ENCODE measurements at regions not wholly inside any gene's neighbourhood (a gene's known extent, or its start where the extent isn't known, plus 50 kb on each side); places are given as distances from the start of the nearest gene placed in this dataset.

DNA sequence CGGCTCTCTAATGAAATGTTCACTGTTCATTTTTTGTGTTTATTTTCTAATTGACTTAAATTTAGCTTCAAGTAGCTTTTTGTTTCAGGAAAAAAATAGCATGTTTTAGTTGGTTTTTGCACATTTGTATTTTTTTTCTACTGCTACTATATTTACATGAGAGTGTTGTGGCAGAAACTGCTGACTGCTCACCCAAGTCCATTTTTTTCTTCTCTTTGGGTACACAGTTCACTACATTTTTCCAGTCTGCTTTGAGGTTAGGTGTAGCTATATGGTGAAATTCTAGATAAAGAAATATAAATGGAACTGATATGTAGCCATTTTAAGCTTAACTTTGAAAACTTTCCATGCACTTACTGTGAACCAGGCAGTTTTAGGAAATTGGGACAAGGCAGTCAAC lies 216.7 kb upstream of the C11orf87 start:
- WGBS (ENCODE audit: insufficient coverage, insufficient read length): no CpG with 5 or more reads among the region's 1 CpG
- Histone ChIP-seq H3K27ac (ENCODE audit: low read length) (no peak overlapping the region), H3K9me3 (ENCODE audit: control insufficient read depth, insufficient read depth, low read length) (no peaks in the 10 kb centered on the region)

DNA sequence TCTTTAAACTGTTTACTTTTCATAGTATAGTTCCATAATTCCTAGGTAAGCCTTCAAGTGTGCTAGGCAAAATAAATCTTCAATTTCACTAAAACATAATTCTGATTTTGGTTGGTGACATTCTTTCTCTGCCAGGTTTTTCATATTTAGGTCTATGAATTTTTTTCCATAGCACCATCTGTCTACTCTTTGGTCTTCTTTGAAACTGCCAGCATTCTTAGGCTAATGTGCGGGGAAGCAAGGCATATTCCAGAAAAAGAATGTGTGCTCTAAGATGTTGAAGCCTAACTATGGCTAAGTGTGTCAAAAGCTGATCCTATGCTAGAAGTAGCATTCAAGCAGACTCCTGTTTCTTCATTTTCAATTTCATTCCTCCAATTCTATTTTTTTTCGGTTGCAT lies 213.9 kb upstream of the C11orf87 start:
- Histone ChIP-seq H3K27ac (ENCODE audit: low read length) (no peak overlapping the region), H3K27me3 (ENCODE audit: control insufficient read depth, insufficient read depth, low read length) (no peaks in the 10 kb centered on the region), H3K4me1 (ENCODE audit: control insufficient read depth, insufficient read depth, low read length) (no peaks in the 10 kb centered on the region), H3K9me3 (ENCODE audit: control insufficient read depth, insufficient read depth, low read length) (no peaks in the 10 kb centered on the region), H3K36me3 (ENCODE audit: control insufficient read depth, insufficient read depth, low read length) (no peaks in the 10 kb centered on the region), H3K4me3 (ENCODE audit: low read length) (no peak overlapping the region)
- 100% methylated on average over 1 of the region's 2 CpGs for WGBS (ENCODE audit: insufficient coverage, insufficient read length)
- DNase-seq (ENCODE audit: low read depth, low spot score): no peak

More for the DNA sequence above, 216.7 kb upstream of the C11orf87 start:
- Histone ChIP-seq H3K4me1 (ENCODE audit: control insufficient read depth, insufficient read depth, low read length) (no peaks in the 10 kb centered on the region), H3K36me3 (ENCODE audit: control insufficient read depth, insufficient read depth, low read length) (no peaks in the 10 kb centered on the region), H3K4me3 (ENCODE audit: low read length) (no peak overlapping the region), H3K27me3 (ENCODE audit: control insufficient read depth, insufficient read depth, low read length) (no peaks in the 10 kb centered on the region)
- no peak for DNase-seq (ENCODE audit: low read depth, low spot score)

DNA sequence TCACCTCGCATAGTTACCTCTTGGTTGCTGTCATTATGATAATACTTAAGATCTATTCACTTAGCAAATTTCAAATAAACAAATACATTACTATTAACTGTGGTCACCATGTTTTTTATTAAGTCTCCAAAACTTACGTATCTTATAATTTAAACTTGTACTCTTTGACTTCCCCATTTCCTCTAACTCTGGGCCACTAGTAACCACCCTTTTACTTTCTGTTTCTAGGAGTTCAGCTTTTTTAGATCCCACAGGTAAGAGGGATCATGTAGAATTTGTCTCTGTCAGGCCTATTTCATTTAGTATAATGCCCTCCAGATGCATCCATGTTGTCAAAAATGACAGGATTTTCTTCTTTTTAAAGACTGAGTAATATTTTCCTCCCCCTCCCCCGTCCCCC lies 212.4 kb upstream of the C11orf87 start:
- Histone ChIP-seq H3K27ac (ENCODE audit: low read length) (no peak overlapping the region), H3K9me3 (ENCODE audit: control insufficient read depth, insufficient read depth, low read length) (no peaks in the 10 kb centered on the region), H3K4me3 (ENCODE audit: low read length) (no peak overlapping the region), H3K36me3 (ENCODE audit: control insufficient read depth, insufficient read depth, low read length) (no peaks in the 10 kb centered on the region), H3K27me3 (ENCODE audit: control insufficient read depth, insufficient read depth, low read length) (no peaks in the 10 kb centered on the region), H3K4me1 (ENCODE audit: control insufficient read depth, insufficient read depth, low read length) (no peaks in the 10 kb centered on the region)
- 100% methylated on average over 1 of the region's 3 CpGs for whole genome bisulfite sequencing (ENCODE audit: insufficient coverage, insufficient read length)
- no peak for DNase-seq (ENCODE audit: low read depth, low spot score)

DNA sequence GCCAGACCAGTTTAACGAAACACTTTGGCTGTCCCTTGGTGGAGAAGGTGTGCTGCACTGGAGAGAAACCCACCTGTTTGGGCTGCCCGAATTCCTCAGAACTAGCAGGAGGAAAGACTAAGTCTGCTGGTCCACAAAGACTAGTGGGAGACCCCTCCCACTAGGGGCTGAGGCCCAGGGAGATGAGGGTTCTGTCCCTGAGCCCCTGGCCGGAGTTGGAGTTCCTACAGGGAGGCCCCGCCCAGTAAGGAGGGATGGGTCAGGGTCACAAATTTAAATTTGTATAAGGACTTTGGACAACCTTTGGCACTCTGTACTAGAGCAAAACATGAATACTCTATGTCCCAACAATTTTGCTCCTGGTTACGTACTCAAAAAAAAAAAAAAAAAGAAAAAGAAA lies 200.8 kb upstream of the C11orf87 start:
- Histone ChIP-seq H3K9me3 (ENCODE audit: control insufficient read depth, insufficient read depth, low read length) (no peaks in the 10 kb centered on the region), H3K36me3 (ENCODE audit: control insufficient read depth, insufficient read depth, low read length) (no peaks in the 10 kb centered on the region), H3K27me3 (ENCODE audit: control insufficient read depth, insufficient read depth, low read length) (no peaks in the 10 kb centered on the region), H3K4me1 (ENCODE audit: control insufficient read depth, insufficient read depth, low read length) (no peaks in the 10 kb centered on the region), H3K4me3 (ENCODE audit: low read length) (no peak overlapping the region), H3K27ac (ENCODE audit: low read length) (no peak overlapping the region)
- no peak for DNase-seq (ENCODE audit: low read depth, low spot score)
- WGBS (ENCODE audit: insufficient coverage, insufficient read length): no CpG with 5 or more reads among the region's 5 CpGs

DNA sequence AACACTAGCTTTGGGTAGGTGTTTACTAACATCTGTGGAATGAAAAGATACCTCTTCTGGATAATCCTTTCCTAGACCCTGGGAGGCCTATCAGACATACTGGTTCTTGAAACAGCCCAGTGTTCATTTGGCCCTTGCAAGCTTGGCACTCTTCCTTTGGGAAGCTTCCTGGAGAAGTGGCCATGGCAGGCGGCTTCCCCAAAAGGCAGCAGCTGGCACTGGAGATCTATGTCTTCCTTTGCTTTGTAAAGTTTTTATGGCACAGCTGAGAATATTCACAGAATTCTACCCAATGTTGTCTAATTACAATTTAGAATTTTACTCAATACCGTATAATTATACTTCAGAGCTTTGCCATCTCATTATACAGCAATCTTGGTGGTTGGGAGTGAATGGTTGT lies 199.2 kb upstream of the C11orf87 start:
- no peak for DNase-seq (ENCODE audit: low read depth, low spot score)
- no peaks in the 10 kb centered on the region for H3K9me3 ChIP-seq (ENCODE audit: control insufficient read depth, insufficient read depth, low read length)
- WGBS (ENCODE audit: insufficient coverage, insufficient read length): no CpG with 5 or more reads among the region's 2 CpGs
- no peak overlapping the region for H3K27ac ChIP-seq (ENCODE audit: low read length)
- H3K27me3 ChIP-seq (ENCODE audit: control insufficient read depth, insufficient read depth, low read length): no peaks in the 10 kb centered on the region
- H3K36me3 ChIP-seq (ENCODE audit: control insufficient read depth, insufficient read depth, low read length): no peaks in the 10 kb centered on the region
- H3K4me3 ChIP-seq (ENCODE audit: low read length): no peak overlapping the region
- H3K4me1 ChIP-seq (ENCODE audit: control insufficient read depth, insufficient read depth, low read length): no peaks in the 10 kb centered on the region

DNA sequence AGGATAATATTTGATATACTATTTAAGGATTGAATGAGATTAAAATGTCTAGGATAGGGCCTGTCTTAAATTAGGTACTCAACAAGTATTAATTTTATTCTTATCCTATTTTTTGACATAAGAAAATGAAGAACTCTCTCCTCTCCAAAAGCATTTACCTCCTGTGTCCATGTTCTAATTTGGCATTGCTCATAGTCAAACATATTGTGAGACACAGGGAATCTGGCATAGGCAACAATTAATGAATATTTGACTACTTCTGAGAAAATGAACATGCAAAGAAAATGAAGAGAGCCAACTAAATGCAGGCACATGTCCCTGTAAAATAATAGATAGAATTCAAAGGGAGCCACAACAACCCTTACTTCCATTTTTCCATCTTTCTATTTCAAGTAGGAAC lies 198.5 kb upstream of the C11orf87 start:
- no peak overlapping the region for H3K4me3 ChIP-seq (ENCODE audit: low read length)
- H3K36me3 ChIP-seq (ENCODE audit: control insufficient read depth, insufficient read depth, low read length): no peaks in the 10 kb centered on the region
- H3K27me3 ChIP-seq (ENCODE audit: control insufficient read depth, insufficient read depth, low read length): no peaks in the 10 kb centered on the region
- no peaks in the 10 kb centered on the region for H3K4me1 ChIP-seq (ENCODE audit: control insufficient read depth, insufficient read depth, low read length)
- H3K9me3 ChIP-seq (ENCODE audit: control insufficient read depth, insufficient read depth, low read length): no peaks in the 10 kb centered on the region
- no peak for DNase-seq (ENCODE audit: low read depth, low spot score)
- H3K27ac ChIP-seq (ENCODE audit: low read length): no peak overlapping the region

DNA sequence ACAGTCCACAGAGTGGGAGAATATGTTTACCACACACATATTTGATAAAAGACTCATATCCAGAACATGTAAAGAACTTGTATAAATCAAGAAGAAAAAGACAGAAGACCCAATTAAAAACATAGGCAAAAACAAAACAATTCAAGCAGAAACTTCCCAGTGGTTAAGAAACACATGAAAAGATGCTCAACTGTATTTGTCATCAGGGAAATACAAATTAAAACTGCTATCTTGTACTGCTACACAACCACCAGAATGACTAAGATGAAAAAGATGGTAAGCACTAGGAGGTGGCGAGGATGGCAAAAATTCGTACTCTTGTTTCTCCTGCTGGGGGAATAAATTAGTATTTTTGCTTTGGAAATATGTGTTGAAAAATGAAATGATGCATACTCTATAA lies 192.3 kb upstream of the C11orf87 start:
- H3K27ac ChIP-seq (ENCODE audit: low read length): no peak overlapping the region
- no CpG with 5 or more reads among the region's 2 CpGs for WGBS (ENCODE audit: insufficient coverage, insufficient read length)
- no peaks in the 10 kb centered on the region for H3K4me1 ChIP-seq (ENCODE audit: control insufficient read depth, insufficient read depth, low read length)
- no peaks in the 10 kb centered on the region for H3K9me3 ChIP-seq (ENCODE audit: control insufficient read depth, insufficient read depth, low read length)
- H3K27me3 ChIP-seq (ENCODE audit: control insufficient read depth, insufficient read depth, low read length): no peaks in the 10 kb centered on the region
- no peak overlapping the region for H3K4me3 ChIP-seq (ENCODE audit: low read length)
- H3K36me3 ChIP-seq (ENCODE audit: control insufficient read depth, insufficient read depth, low read length): no peaks in the 10 kb centered on the region
- DNase-seq (ENCODE audit: low read depth, low spot score): no peak

DNA sequence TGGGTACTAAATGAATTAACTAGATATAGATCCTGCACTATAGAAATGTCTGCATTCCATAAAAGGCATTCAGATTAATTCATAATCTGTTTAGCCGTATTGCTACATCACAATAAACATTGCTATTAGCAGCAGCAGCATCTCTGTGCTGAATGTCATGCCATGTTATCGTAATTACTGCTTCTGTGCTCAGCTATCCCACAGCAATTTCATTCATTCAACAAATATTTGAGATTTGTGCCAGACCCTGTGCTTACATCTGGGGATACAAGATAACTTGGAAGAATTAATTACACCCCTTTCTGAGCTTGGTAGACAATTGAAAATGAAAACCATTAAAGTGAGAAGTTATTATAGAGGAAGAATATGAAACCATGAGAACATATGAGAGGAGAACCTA lies 185.8 kb upstream of the C11orf87 start:
- H3K9me3 ChIP-seq (ENCODE audit: control insufficient read depth, insufficient read depth, low read length): no peaks in the 10 kb centered on the region
- WGBS (ENCODE audit: insufficient coverage, insufficient read length): no CpG with 5 or more reads among the region's 2 CpGs
- no peaks in the 10 kb centered on the region for H3K4me1 ChIP-seq (ENCODE audit: control insufficient read depth, insufficient read depth, low read length)
- H3K36me3 ChIP-seq (ENCODE audit: control insufficient read depth, insufficient read depth, low read length): no peaks in the 10 kb centered on the region
- H3K27me3 ChIP-seq (ENCODE audit: control insufficient read depth, insufficient read depth, low read length): no peaks in the 10 kb centered on the region
- no peak for DNase-seq (ENCODE audit: low read depth, low spot score)
- no peak overlapping the region for H3K27ac ChIP-seq (ENCODE audit: low read length)
- no peak overlapping the region for H3K4me3 ChIP-seq (ENCODE audit: low read length)

DNA sequence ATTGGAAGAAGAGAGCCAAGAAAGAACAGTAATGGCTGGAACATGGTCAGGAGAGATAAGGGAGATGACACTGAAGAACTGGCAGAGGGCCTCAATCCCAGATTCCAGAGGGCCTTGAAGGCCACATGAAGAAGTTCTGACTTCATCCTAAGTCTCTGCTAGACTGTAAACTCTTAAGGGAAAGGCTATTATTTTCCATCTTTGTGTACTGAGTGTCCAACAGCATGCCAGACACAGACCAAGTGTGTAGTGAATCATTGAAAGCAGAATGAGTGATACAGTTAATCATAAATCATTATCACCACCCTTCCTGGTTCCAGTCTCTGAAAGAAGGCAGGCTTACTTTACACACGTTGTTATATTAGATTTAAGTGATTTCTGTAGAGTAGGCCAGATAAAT lies 185.3 kb upstream of the C11orf87 start:
- Histone ChIP-seq H3K36me3 (ENCODE audit: control insufficient read depth, insufficient read depth, low read length) (no peaks in the 10 kb centered on the region), H3K9me3 (ENCODE audit: control insufficient read depth, insufficient read depth, low read length) (no peaks in the 10 kb centered on the region), H3K4me1 (ENCODE audit: control insufficient read depth, insufficient read depth, low read length) (no peaks in the 10 kb centered on the region), H3K4me3 (ENCODE audit: low read length) (no peak overlapping the region), H3K27me3 (ENCODE audit: control insufficient read depth, insufficient read depth, low read length) (no peaks in the 10 kb centered on the region), H3K27ac (ENCODE audit: low read length) (no peak overlapping the region)
- DNase-seq (ENCODE audit: low read depth, low spot score): no peak
- WGBS (ENCODE audit: insufficient coverage, insufficient read length): no CpG with 5 or more reads among the region's 1 CpG

DNA sequence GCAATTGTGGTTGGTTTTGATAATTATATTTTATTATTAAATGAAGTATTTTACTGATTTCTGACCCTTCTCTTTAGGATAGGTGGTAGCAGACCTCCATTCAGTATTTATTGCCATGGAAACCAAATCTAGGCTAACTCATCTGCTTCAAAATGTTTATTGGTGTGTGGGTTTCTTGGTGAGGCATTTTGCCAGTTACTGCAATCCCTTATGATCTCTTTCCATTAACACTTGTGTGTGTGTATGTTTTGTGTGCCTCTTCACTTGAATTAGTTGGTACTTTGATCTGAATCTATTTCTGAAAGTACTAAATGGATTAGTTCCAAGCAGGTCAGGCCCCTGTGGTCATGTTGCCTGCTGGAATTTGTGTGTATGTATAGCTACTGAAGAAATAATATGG lies 184.4 kb upstream of the C11orf87 start:
- Histone ChIP-seq H3K9me3 (ENCODE audit: control insufficient read depth, insufficient read depth, low read length) (no peaks in the 10 kb centered on the region), H3K27me3 (ENCODE audit: control insufficient read depth, insufficient read depth, low read length) (no peaks in the 10 kb centered on the region), H3K4me1 (ENCODE audit: control insufficient read depth, insufficient read depth, low read length) (no peaks in the 10 kb centered on the region), H3K36me3 (ENCODE audit: control insufficient read depth, insufficient read depth, low read length) (no peaks in the 10 kb centered on the region), H3K4me3 (ENCODE audit: low read length) (no peak overlapping the region), H3K27ac (ENCODE audit: low read length) (no peak overlapping the region)
- no peak for DNase-seq (ENCODE audit: low read depth, low spot score)

DNA sequence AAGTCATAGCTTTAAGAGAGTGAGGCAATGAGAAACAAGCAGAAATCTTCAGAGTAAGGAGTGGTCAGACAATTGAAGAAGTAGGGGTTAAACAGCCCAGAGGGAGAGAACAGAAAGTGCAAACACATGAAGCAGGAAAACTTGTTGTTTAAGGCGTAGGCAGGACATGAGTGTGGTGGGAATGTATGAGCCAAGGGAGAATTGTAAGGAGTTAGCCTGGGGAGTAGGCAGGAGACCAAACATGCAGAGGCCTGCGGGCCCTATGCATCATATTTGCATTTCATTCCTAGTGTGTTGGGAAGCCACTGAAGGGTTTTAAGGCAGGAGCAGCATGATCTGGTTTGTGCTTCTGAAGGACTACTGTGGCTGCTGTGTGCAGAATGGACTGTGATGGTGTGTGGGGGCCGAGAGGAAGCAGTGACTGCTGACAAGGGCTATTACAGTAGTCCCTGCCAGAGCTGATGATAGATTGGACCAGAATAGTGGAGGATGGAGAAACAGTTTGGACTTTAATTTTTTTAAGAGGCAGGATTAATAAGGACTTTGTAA lies 179.9 kb upstream of the C11orf87 start:
- no peaks in the 10 kb centered on the region for H3K9me3 ChIP-seq (ENCODE audit: control insufficient read depth, insufficient read depth, low read length)
- DNase-seq (ENCODE audit: low read depth, low spot score): no peak
- H3K27me3 ChIP-seq (ENCODE audit: control insufficient read depth, insufficient read depth, low read length): no peaks in the 10 kb centered on the region
- no peaks in the 10 kb centered on the region for H3K36me3 ChIP-seq (ENCODE audit: control insufficient read depth, insufficient read depth, low read length)
- H3K27ac ChIP-seq (ENCODE audit: low read length): no peak overlapping the region
- WGBS (ENCODE audit: insufficient coverage, insufficient read length): no CpG with 5 or more reads among the region's 3 CpGs
- H3K4me3 ChIP-seq (ENCODE audit: low read length): no peak overlapping the region
- H3K4me1 ChIP-seq (ENCODE audit: control insufficient read depth, insufficient read depth, low read length): no peaks in the 10 kb centered on the region

All from iPS DF 6.9 (cell line).